ENCODE measurements at regions not wholly inside any gene's neighbourhood (a gene's known extent, or its start where the extent isn't known, plus 50 kb on each side); places are given as distances from the start of the nearest gene placed in this dataset.
"Not testable (repeated sequence)": the region's sequence is repeated elsewhere in the genome, so short reads cannot be mapped to it uniquely, and the experiment has no call there.

DNA sequence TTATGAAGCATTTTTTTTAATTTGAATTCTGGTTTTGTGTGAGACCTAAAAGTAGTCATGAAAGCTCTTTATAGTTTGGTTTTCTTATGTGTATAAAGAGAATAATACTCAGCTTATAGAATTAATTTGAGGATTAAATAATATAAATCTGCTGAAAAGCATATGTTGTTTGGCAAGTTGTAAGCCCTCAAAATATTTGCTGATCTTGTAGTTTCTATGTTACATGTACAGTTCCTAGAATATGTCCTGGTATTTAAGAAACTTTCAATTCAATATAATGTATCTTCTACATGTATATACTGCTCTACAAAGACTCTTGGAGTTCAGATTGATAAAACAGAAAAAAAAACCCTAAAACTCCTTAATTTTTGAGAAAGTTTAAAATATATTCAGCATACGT, 605.5 kb upstream of the FAM98A start:
- no peak for DNase-seq (ENCODE audit: low read depth in 3 of 3)

GRCh38 chr2:34201099-34201498, 602.0 kb upstream of the FAM98A start:
- no peak for DNase-seq (ENCODE audit: low read depth in 3 of 3)

DNA sequence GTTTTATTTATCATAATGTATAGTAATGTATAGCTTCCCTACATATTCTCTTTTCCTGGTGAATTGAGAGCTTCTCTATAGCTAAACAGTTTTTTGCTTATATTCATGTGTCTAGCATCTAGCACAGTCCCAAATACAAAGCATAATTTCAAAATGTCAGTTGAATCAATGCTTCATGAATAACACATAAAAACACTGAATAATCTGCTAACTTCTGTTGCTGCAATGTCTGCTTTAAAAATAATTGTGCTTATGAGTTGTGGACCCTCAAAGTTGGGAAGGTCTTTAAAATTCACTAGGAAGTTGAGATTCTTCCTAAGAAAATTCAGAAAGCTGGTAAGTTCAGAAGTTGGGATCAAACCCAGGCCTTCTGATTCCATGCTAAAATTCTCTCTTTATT, 600.9 kb upstream of the FAM98A start:
- no peak for DNase-seq (ENCODE audit: low read depth in 3 of 3)

GRCh38 chr2:34193164-34193563, 594.1 kb upstream of the FAM98A start:
- no peak for DNase-seq (ENCODE audit: low read depth in 3 of 3)

DNA sequence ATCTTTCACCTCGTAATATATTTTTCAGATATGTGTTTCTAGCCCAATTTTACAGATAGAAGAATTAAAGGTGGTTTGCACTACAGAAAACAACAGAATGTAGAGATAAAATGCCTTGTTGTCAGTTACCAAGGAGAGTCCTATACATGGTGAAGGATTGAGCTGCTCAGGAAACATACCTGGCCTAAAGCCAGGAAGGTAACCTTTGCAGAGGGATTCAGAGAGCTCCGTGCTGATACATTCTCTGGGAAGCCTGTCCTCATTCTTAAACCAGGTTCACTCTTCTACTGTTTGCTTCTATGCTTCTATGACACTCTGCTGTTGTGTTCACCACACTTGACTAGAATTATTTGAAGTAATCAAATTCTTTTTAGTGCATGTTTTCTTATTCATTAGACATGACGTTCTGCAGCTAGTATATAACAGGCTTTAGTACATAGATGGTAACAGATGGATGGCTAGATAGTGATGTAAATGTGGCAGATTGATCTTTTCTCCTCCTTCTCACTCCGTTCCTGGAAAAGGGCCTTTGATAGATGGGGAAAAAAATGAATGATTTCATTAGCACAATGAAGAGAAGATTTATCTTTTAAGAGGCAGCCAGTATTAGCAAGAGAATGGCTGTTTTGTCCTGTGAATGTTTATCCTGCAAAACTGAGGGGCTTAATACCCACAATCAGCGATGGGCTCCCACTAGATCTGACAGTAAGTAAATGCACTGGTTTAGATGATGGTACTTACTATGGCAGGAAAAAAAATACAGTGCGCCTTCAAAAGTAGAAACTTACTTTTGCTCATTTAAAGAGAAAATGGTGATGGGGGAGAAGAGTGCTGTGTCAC, 589.6 kb upstream of the FAM98A start:
- DNase-seq (ENCODE audit: low read depth in 3 of 3) = no peak

DNA sequence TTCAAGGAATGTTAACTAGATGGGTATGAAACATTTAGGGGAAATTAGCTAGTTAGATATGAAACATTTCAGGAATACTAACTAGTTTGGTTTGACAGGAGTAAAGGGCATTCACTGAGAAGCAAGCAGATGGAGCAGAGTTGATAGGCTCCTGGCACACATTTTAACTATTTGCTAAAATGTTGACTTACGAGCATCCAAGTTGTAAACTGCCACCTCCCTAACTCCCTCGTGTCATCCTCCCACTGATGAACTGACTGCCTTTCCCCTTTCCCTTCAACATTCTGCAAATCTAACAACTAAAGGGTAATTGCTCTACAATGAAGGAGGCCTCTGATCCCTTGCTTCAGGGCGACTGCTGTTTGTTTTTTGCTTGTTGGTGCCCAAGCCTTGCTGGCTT, 580.4 kb upstream of the FAM98A start:
- no peak for DNase-seq (ENCODE audit: low read depth in 3 of 3)

- no peak for DNase-seq (ENCODE audit: low read depth in 3 of 3)
These were observed 579.4 kb upstream of the FAM98A start for GRCh38 chr2:34178482-34178881.

DNA sequence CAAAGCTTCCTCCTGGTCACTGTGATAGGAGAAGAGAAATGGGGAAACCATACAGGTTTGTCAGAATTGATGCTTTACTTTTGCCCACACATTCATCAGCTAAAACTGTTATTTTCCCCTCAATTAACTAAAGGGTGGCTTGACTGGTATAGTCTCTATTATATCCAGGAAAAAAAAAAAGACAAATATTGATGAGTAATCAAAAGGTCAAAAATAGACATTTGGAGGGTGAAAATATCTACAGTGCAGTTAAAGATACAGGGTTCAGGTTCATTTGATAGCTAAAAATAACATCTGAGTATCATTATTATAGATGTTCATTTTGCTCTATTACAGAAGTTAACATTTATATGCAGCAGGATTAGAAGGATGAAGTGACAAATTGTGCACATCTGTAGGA, 577.6 kb upstream of the FAM98A start:
- DNase-seq (ENCODE audit: low read depth in 3 of 3) = no peak

GRCh38 chr2:34174506-34174905, 575.4 kb upstream of the FAM98A start:
- no peak for DNase-seq (ENCODE audit: low read depth in 3 of 3)

GRCh38 chr2:34162231-34162630, 563.1 kb upstream of the FAM98A start:
- DNase-seq (ENCODE audit: low read depth in 3 of 3) = no peak

GRCh38 chr2:34161549-34161948, 562.5 kb upstream of the FAM98A start:
- DNase-seq (ENCODE audit: low read depth in 3 of 3) = no peak

- no peak for DNase-seq (ENCODE audit: low read depth in 3 of 3)
These were observed 560.8 kb upstream of the FAM98A start for GRCh38 chr2:34159901-34160300.

DNA sequence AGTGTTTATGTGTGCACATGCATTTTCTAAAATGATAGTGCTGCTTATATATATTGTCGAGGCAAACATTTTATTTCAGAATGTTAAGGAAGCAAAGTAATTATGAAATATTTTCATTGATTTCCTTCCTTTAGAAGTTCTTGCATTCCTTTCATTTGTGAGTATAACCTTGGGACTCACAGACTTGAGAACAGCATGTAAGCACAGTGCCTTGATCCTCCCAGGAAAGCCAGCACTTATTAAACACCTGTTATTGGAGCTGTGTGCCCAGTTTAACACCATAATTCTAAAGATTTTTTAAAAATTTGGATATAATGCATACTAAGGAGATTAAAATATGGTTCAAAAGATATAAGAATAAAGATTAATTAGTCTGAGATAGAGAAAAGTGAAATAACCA, 554.4 kb upstream of the FAM98A start:
- no peak for DNase-seq (ENCODE audit: low read depth in 3 of 3)

- no peak for DNase-seq (ENCODE audit: low read depth in 3 of 3)
These were observed 548.7 kb upstream of the FAM98A start for GRCh38 chr2:34147780-34148179.

GRCh38 chr2:34143149-34143548, 544.0 kb upstream of the FAM98A start:
- DNase-seq (ENCODE audit: low read depth in 3 of 3) = no peak

DNA sequence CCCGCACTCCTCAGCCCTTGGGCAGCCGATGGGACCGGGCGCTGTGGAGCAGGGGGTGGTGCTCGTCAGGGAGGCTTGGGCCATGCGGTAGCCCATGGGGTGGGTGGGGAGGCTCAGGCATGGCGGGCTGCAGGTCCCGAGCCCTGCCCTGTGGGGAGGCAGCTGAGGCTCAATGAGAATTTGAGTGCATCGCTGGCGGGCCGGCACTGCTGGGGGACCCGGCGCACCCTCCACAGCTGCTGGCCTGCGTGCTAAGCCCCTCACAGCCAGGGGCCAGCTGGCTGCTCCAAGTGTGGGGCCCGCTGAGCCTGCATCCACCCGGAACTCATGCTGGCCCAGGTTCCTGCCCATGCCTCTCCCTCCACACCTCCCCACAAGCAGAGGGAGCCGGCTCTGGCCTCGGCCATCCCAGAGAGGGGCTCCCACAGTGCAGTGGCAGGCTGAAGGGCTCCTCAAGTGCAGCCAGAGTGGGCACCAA, 543.5 kb upstream of the FAM98A start:
- DNase-seq (ENCODE audit: low read depth in 3 of 3) = not testable (repeated sequence)

DNA sequence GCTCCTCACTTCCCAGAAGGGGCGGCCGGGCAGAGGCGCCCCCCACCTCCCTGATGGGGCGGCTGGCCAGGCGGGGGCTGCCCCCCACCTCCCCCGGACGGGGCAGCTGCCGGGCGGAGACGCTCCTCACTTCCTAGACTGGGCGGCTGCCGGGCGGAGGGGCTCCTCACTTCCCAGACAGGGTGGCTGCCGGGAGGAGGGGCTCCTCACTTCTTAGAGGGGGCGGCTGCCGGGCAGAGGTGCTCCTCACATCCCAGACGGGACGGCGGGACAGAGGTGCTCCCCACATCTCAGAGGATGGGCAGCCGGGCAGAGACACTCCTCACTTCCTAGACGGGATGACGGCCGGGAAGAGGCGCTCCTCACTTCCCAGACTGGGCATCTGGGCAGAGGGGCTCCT, 534.0 kb upstream of the FAM98A start:
- not testable (repeated sequence) for DNase-seq (ENCODE audit: low read depth in 3 of 3)

DNA sequence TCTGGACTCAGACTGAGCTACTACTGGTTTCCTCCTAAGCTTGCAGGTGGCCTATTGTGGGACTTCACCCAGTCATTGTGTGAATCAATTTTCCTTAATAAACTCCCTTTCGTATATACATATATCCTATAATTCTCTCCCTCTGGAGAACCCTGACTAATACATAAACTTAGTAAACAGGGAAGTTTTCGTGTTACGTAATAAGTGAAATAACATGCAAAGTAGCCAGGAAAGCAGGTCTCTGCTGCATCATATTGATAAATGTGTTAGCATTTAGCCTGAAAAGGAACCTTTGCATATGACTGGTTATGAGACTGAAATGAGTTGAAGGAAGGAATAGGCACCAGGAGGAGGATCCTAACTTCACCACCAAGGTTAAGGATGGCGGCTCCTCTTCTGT, 527.2 kb upstream of the FAM98A start:
- DNase-seq (ENCODE audit: low read depth in 3 of 3) = no peak

GRCh38 chr2:34123996-34124785, 525.1 kb upstream of the FAM98A start:
- DNase-seq (ENCODE audit: low read depth in 3 of 3) = no peak

DNA sequence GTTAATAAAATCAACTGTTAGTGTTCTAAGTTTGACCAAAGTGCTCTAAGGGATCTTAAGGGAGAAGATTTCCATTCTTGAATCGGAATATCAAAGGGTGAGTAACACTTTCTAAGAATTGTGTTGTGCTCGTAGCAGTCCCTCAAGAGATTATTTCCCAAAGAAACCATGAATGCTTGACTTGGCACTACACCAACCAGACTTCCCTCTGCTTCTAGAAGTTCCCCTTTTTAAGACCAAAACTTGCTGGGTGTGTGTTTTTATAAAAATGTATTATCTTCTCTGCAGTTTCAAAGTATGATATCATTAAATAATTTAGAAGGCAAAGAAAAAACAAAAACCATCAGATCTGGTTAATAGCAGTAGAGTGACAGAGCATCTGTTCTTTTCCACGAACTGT, 522.0 kb upstream of the FAM98A start:
- no peak for DNase-seq (ENCODE audit: low read depth in 3 of 3)

DNA sequence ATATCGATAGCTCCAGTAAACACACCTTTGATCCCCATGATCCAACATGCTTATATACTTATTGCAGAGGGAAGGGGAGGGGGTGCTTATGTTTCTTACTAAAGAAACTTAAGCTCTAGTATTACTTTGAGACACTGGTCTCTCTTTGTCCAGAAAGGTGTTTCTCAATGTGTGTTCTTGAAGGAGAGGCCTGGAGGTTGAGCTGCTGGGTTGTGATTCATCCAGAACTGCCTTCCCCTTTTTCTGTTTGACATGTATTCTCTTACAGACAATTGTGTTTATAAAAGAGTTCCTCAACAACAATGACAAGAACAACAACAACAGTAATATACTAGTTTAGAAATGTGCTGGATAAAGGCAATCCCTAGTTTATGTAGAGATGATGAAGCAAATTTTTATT, 516.0 kb upstream of the FAM98A start:
- DNase-seq (ENCODE audit: low read depth in 3 of 3) = no peak

- no peak for DNase-seq (ENCODE audit: low read depth in 3 of 3)
These were observed 513.1 kb upstream of the FAM98A start for GRCh38 chr2:34112161-34112560.

DNA sequence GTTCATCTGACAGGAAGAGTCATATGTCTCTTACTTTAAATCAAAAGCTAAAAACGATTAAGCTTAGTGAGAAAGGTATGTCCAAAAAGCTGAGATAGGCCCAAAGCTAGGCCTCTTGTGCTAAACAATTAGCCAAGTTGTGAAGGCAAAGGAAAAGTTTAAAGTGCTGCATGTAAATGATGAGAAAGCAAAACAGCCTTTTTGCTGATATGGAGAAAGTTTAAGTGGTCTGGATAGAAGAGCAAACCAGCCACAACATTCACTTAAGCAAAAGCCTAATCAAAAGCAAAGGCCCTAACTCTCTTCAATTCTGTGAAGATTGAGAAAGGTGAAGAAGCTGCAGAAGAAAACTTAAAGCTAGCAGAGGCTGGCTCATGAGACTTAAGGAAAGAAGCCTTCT, 511.3 kb upstream of the FAM98A start:
- DNase-seq (ENCODE audit: low read depth in 3 of 3) = no peak

All from stimulated activated CD4-positive, alpha-beta T cell treated with anti-CD3 and anti-CD28 coated beads, TNF-alpha, amount 100 ng/mL, for 24 hours (primary cell).